NCI-H1092 treated with DMSO at 0.1 percent for 48 hours (cell line): ENCODE measurements at regions not wholly inside any gene's neighbourhood (a gene's known extent, or its start where the extent isn't known, plus 50 kb on each side); places are given as distances from the start of the nearest gene placed in this dataset.

Experiments
- DNase-seq: peaks from one replicate; lab custom pipeline; 2025; lab: John Stamatoyannopoulos, UW

DNA sequence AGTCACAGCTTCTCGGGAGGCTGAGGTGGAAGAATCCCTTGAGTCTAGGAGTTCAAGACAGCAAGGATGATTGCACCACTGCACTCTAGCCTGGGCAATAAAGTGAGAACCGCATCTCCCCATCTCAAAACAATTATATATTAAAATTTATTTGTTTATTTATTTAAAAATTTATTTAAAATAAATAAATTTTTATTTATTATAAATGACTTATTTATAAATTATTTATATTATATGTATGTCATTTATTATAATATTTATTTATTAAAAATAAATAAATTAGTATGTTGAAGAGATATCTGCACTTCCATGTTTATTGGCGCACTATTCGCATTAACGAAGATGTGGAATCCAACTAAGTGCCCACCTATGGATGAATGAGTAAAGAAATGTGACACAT is 683.2 kb upstream of the BRINP3 start:
- no peak for DNase-seq

- DNase-seq: no peak
These were observed 685.1 kb upstream of the BRINP3 start for GRCh38 chr1:191162762-191163161.

DNA sequence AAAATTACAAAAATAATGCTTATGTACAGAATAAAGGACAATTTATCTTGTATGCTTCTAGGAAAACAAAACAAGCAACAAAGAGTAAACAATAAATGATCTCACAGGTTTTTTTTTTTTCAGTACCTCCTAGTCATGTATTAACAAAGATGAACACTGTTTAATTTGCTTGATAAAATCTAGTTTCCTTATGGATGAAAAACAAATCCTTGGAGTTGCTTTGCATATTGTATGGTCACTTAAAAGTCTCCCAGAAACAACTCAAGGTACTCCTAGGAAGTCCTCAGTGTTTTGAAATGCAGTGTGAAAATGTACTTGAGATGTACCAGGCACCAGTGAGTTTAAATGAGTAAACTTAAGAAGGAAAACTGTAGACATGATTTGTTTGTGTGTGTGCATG is 686.0 kb upstream of the BRINP3 start:
- no peak for DNase-seq

GRCh38 chr1:191174298-191174697 is 696.6 kb upstream of the BRINP3 start:
- no peak for DNase-seq

DNA sequence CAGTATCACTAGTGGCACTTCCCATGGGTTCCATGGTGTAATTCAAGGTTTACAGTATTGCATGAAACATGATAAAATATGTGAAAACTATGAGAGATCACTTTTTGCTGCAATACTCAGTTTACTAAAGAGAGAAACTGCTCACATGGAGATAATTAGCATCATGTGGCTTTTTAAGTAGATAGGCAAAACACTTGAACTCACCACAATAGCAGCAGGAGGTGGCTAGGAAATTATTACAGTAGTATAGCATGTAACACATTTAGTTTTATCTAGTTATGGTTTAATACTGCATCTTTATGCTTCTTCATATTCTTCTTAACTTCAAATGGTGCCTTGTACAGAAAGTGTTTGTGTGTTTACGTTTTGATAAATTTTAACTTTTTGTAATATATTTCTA is 698.5 kb upstream of the BRINP3 start:
- DNase-seq: no peak

- DNase-seq: no peak
These were observed 729.0 kb upstream of the BRINP3 start for GRCh38 chr1:191206513-191207207.

DNA sequence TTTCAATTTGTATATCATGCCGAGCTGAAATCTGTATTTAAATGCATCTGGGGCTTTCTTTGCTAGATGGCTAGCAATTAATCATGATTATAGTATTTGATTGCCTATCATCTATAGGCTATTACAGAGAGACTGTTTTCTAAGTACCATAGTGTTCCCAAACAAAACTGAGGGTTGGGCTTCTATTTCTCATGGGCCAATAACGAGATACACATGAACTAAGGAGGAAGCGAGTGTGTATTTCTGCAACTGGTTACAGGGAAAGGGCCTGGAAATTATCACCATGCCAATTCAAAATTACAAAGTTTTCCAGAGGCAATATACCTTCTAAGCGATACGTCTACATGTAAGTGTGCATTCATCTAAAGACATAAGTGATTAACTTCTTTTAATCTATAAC is 744.5 kb upstream of the BRINP3 start:
- DNase-seq: no peak

DNA sequence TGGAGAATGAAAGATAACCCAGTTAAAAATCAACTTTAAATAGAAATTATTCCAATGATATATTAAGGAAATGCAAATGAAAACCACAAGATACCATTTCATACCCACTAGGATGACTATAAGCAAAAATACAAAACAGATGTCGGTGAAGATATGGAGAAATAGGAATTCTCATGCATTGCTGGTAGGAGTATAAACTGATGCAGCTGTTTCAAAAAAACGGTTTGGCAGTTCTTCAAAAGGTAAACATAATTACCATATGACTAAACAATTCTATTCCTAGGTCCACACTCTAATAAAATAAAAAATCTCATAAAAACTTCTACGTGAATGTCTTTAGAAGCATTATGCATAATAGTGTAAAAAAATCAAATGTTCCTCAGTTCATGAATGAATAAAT is 763.3 kb upstream of the BRINP3 start:
- no peak for DNase-seq

DNA sequence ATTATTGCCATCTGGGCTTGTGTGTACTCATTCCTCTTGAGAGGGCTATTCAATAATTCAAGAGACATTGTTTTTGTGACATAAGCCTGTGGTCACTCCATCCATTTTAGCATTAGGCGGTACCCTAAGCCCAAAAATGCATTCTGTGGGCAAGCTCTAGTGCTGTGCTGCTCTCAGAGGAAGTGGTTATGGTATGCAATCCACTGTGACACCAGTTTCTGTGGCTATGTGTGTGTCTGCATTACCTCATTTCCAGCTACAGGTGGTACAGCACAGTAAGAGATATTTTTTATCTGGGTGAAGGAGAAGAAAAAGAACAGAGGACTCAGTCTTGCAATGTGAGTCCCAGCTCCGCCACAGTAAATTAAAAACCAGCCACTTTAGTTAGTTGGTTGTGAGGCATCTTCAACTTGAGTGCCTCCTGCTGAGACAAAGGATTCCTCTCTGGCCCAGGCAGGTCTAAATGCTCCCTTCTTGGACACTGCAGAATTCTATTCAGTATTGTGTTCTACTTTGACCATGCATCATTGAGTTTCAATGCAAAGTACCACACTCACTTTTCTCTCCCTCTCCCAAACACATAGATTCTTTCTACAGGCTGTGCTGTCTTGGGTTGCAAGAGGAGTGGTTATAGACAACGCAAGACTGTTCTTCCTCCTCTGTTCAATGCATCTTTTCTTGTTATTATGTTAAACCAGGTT is 777.8 kb upstream of the BRINP3 start:
- DNase-seq: no peak

DNA sequence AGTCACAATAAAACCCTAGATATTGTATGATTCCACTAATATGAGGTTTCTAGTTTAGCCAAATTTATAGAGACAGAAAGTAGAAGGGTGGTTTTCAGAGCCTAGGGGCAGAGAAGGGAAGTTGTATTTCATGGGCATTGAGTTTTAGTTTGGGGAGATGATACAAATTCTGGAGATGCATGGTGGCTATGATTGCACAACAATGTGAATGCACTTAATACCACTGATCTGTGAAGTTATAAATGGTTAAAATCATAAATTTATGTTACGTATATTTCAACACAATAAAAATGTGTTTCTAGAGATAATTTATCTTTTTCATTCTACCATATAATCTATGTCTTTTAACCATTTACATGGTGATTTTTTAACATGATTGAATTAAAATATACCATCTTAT is 779.3 kb upstream of the BRINP3 start:
- no peak for DNase-seq

DNA sequence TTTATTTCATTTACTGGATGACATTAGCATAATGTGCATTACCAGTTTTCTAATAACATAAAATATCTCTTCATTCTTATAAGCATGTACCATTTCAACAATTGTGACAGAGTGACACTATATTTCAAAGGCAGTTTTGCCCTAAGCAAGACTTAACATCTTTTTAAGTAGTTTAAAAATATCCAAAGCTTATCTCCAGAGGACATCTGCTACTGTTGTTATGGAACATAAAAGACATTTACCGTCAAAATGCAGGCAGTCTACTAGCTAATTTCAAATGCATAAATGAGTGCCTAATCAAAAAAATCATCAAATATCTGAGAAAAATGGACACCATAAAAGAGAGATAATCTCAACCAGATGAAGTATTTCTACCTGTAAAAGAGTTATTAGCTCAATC is 782.4 kb upstream of the BRINP3 start:
- no peak for DNase-seq

GRCh38 chr1:191261111-191261510 is 783.4 kb upstream of the BRINP3 start:
- DNase-seq: no peak

- no peak for DNase-seq
These were observed 801.7 kb upstream of the BRINP3 start for GRCh38 chr1:191279266-191279800.

DNA sequence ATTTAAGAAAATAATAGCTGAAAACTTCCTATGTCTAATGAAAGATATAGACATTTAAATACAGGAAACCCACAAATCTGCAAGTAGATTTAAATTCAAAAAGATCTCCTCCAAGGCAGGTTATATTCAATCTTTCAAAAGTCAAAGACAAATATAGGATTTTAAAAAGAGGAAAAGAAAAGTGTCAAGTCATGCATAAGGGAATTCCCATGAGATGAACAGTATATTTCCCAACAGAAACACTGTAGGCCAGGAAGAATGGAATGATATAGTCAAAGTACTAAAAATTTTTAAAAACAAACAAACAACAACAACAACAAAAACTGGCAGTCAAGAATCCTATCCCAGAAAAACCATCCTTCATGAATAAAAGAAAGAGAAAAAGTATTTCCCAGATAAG is 806.5 kb upstream of the BRINP3 start:
- no peak for DNase-seq

GRCh38 chr1:191290441-191290840 is 812.8 kb upstream of the BRINP3 start:
- DNase-seq: no peak

GRCh38 chr1:191305370-191305769 is 827.7 kb upstream of the BRINP3 start:
- no peak for DNase-seq

DNA sequence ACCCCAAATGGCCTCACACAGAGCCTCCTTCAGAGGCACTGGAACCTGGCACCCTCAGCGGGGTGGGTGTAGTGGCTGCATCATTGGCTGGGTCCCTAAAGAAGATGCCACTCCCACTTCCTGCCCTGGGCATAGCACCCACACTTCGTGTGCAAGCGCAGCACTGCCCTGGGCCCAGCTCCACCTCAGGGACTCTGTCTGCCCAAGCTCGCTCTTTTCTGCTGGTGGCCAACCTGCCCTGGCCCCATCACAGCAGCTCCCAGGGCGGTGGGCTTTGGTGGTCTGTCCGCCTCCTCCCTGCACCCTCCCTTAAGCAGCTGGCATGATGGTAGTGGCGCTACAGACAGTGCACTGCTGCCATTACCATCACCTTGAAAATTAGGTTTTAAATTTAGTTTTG is 829.3 kb upstream of the BRINP3 start:
- no peak for DNase-seq

- DNase-seq: no peak
These were observed 838.2 kb upstream of the RGS18 start for GRCh38 chr1:191320062-191320461.

- no peak for DNase-seq
These were observed 830.4 kb upstream of the RGS18 start for GRCh38 chr1:191327868-191328267.

- DNase-seq: no peak
These were observed 814.4 kb upstream of the RGS18 start for GRCh38 chr1:191343816-191344215.

DNA sequence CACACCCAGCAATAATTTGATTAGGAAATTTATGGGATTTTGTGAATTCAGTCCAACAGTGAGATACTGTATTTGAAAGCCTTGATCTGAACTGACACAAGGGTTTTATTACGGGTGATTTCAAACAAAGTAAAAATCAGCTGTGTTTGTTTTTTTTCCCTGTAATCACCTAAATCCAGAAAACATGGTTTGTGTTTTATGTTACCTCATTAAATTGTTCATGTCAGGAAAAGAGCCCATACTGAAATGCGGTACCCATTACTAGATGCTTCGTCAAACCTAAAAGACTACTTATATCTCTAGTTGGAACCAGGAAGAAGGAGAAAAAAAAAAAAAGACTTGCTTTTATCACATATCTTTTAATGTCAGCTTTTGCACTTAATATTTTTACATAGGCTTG is 811.9 kb upstream of the RGS18 start:
- DNase-seq: no peak

DNA sequence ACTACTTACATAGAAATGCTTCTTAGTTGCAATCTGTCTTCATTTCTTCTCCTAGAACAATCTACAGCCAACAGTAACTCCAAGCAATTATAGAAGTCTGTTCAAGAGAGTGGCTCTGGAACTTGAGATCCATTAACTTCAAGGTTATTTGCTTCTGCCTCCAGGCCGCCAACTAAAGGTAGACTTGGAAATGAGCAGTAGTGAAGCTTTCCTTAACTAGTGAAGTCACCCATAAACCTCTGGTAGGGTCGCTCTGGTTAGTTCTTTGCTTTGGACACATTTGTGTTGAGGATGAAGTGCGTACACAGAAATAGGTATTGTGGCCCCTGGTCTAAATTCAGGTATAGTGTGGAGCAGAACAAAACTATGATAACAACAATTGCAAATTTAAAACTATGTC is 809.9 kb upstream of the RGS18 start:
- DNase-seq: no peak

- no peak for DNase-seq
These were observed 807.3 kb upstream of the RGS18 start for GRCh38 chr1:191350938-191351337.

- DNase-seq: no peak
These were observed 799.5 kb upstream of the RGS18 start for GRCh38 chr1:191358724-191359123.
